ENCODE measurements at regions not wholly inside any gene's neighbourhood (a gene's known extent, or its start where the extent isn't known, plus 50 kb on each side); places are given as distances from the start of the nearest gene placed in this dataset.
"Not testable (repeated sequence)": the region's sequence is repeated elsewhere in the genome, so short reads cannot be mapped to it uniquely, and the experiment has no call there.

GRCh38 chrX:151042842-151043241 is 59.7 kb downstream of the HMGB3 start:
- TF ChIP-seq CTCF (IDR thresholded peaks at IDR 0.05; ENCODE audit: control insufficient read depth, insufficient read depth, low read depth, low read length, missing control alignments): no peak
- no peak for DNase-seq (ENCODE audit: low read depth)

GRCh38 chrX:151066373-151066772 is 83.2 kb downstream of the HMGB3 start:
- not testable (repeated sequence) for H3K4me3 ChIP-seq (ENCODE audit: control insufficient read depth, low read depth, low read length); DNase-seq (ENCODE audit: low read depth)

More at GRCh38 chrX:151042842-151043241, 59.7 kb downstream of the HMGB3 start:
- no peak overlapping the region for H3K4me3 ChIP-seq (ENCODE audit: control insufficient read depth, low read depth, low read length)

GRCh38 chrX:151073767-151074166 is 90.6 kb downstream of the HMGB3 start:
- TF ChIP-seq CTCF (IDR thresholded peaks at IDR 0.05; ENCODE audit: control insufficient read depth, insufficient read depth, low read depth, low read length, missing control alignments): no peak
- DNase-seq (ENCODE audit: low read depth): no peak
- H3K4me3 ChIP-seq (ENCODE audit: control insufficient read depth, low read depth, low read length): no peak overlapping the region

GRCh38 chrX:151081016-151081415 is 95.4 kb upstream of the GPR50 start:
- no peak for DNase-seq (ENCODE audit: low read depth)
- no peak for TF ChIP-seq CTCF (IDR thresholded peaks at IDR 0.05; ENCODE audit: control insufficient read depth, insufficient read depth, low read depth, low read length, missing control alignments)
- H3K4me3 ChIP-seq (ENCODE audit: control insufficient read depth, low read depth, low read length): no peak overlapping the region

GRCh38 chrX:151082077-151082948 is 94.1 kb upstream of the GPR50 start:
- peak overlapping the region; percentile 12; the same call in 1 of the 2 replicates for H3K4me3 ChIP-seq (ENCODE audit: control insufficient read depth, low read depth, low read length)
- peak; percentile 92 for TF ChIP-seq CTCF (IDR thresholded peaks at IDR 0.05; ENCODE audit: control insufficient read depth, insufficient read depth, low read depth, low read length, missing control alignments)
- DNase-seq (ENCODE audit: low read depth): no peak

GRCh38 chrX:151084454-151084853 is 91.9 kb upstream of the GPR50 start:
- no peak for DNase-seq (ENCODE audit: low read depth)
- H3K4me3 ChIP-seq (ENCODE audit: control insufficient read depth, low read depth, low read length): no peak overlapping the region
- no peak for TF ChIP-seq CTCF (IDR thresholded peaks at IDR 0.05; ENCODE audit: control insufficient read depth, insufficient read depth, low read depth, low read length, missing control alignments)

- no peak for DNase-seq (ENCODE audit: low read depth)
- no peak overlapping the region for H3K4me3 ChIP-seq (ENCODE audit: control insufficient read depth, low read depth, low read length)
- no peak for TF ChIP-seq CTCF (IDR thresholded peaks at IDR 0.05; ENCODE audit: control insufficient read depth, insufficient read depth, low read depth, low read length, missing control alignments)
These were observed 91.2 kb upstream of the GPR50 start for GRCh38 chrX:151085207-151085606.

Data from AG09309 (cell line).